ENCODE measurements at regions not wholly inside any gene's neighbourhood (a gene's known extent, or its start where the extent isn't known, plus 50 kb on each side); places are given as distances from the start of the nearest gene placed in this dataset.

- H3K27me3 ChIP-seq, result no peaks in the 10 kb centered on the region
- TF ChIP-seq POLR2A (IDR thresholded peaks at IDR 0.05) (no peak), CTCF (IDR thresholded peaks at IDR 0.05) (no peak)
- no peak overlapping the region for H3K4me3 ChIP-seq
- H3K4me1 ChIP-seq, result no peaks in the 10 kb centered on the region
- H3K9me3 ChIP-seq, result no peaks in the 10 kb centered on the region
- no peak overlapping the region for H3K27ac ChIP-seq
- intact Hi-C loops (cut with DNase I; ENCODE audit: low total_unique reads), result no loop called here
- DNase-seq, result no peak
- H3K36me3 ChIP-seq, result no peaks in the 10 kb centered on the region
Measured at GRCh38 chr16:54400261-54400660, 113.7 kb upstream of the IRX3 start.

GRCh38 chr16:54398986-54399385, 112.4 kb upstream of the IRX3 start:
- H3K36me3 ChIP-seq, result no peaks in the 10 kb centered on the region
- DNase-seq, result no peak
- H3K4me3 ChIP-seq, result no peak overlapping the region
- no peaks in the 10 kb centered on the region for H3K27me3 ChIP-seq
- no peaks in the 10 kb centered on the region for H3K9me3 ChIP-seq
- no peak for TF ChIP-seq POLR2A (IDR thresholded peaks at IDR 0.05)
- TF ChIP-seq CTCF (IDR thresholded peaks at IDR 0.05), result no peak
- no peak overlapping the region for H3K27ac ChIP-seq
- H3K4me1 ChIP-seq, result no peaks in the 10 kb centered on the region
- intact Hi-C loops (cut with DNase I; ENCODE audit: low total_unique reads), result no loop called here

GRCh38 chr16:54397838-54398237, 111.3 kb upstream of the IRX3 start:
- H3K27me3 ChIP-seq, result no peaks in the 10 kb centered on the region
- H3K36me3 ChIP-seq, result no peaks in the 10 kb centered on the region
- no peak overlapping the region for H3K4me3 ChIP-seq
- no peak for TF ChIP-seq CTCF (IDR thresholded peaks at IDR 0.05)
- no peak overlapping the region for H3K27ac ChIP-seq
- no peaks in the 10 kb centered on the region for H3K9me3 ChIP-seq
- DNase-seq, result no peak
- intact Hi-C loops (cut with DNase I; ENCODE audit: low total_unique reads), result no loop called here
- H3K4me1 ChIP-seq, result no peaks in the 10 kb centered on the region

- TF ChIP-seq POLR2A (IDR thresholded peaks at IDR 0.05) (no peak), CTCF (IDR thresholded peaks at IDR 0.05) (no peak)
Measured at GRCh38 chr16:54397190-54397835, 110.7 kb upstream of the IRX3 start.

GRCh38 chr16:54389836-54390494, 103.4 kb upstream of the IRX3 start:
- no peak overlapping the region for H3K4me3 ChIP-seq
- TF ChIP-seq CTCF (IDR thresholded peaks at IDR 0.05) (no peak), POLR2A (IDR thresholded peaks at IDR 0.05) (no peak)
- H3K27ac ChIP-seq, result no peak overlapping the region
- H3K4me1 ChIP-seq, result no peaks in the 10 kb centered on the region
- no peaks in the 10 kb centered on the region for H3K36me3 ChIP-seq
- H3K27me3 ChIP-seq, result no peaks in the 10 kb centered on the region
- no peaks in the 10 kb centered on the region for H3K9me3 ChIP-seq
- DNase-seq, result no peak
- intact Hi-C loops (cut with DNase I; ENCODE audit: low total_unique reads), result no loop called here

More at GRCh38 chr16:54397190-54397835, 110.7 kb upstream of the IRX3 start:
- no peaks in the 10 kb centered on the region for H3K27me3 ChIP-seq
- intact Hi-C loops (cut with DNase I; ENCODE audit: low total_unique reads), result no loop called here
- H3K36me3 ChIP-seq, result no peaks in the 10 kb centered on the region
- no peak overlapping the region for H3K4me3 ChIP-seq
- no peaks in the 10 kb centered on the region for H3K4me1 ChIP-seq
- DNase-seq, result no peak
- H3K9me3 ChIP-seq, result no peaks in the 10 kb centered on the region
- H3K27ac ChIP-seq, result no peak overlapping the region
